H1 (cell line): ENCODE measurements at regions not wholly inside any gene's neighbourhood (a gene's known extent, or its start where the extent isn't known, plus 50 kb on each side); places are given as distances from the start of the nearest gene placed in this dataset.

Experiments used
- CTCF ChIA-PET: fragments of 300-600 bp; sonication (Branson Sonifier 250); formaldehyde crosslinking; loops from one replicate; lab custom pipeline; 2021; ENCODE audit not compliant: partially characterized antibody; lab: Charles Lee
- POLR2A ChIA-PET: fragments of 300-600 bp; sonication (Branson Sonifier 250); formaldehyde crosslinking; loops from one replicate; lab custom pipeline; 2021; ENCODE audit warnings: inconsistent platforms; ENCODE audit not compliant: partially characterized antibody; lab: Charles Lee
- DNase-seq, 2 experiments: peaks; one replicate each; pipeline versions ENCODE4 v3.0.0 to v3.0.0-alpha.2; 2010 to 2022; ENCODE audit warnings: low spot score in 2 of 2, low read depth in 1 of 2, mixed read lengths in 1 of 2
- FAIRE-seq: peaks from 2 replicates; lab custom pipeline; 2011; peaks lifted over from hg19 to GRCh38; lab: Jason Lieb, UNC
- H2AFZ ChIP-seq: 2 replicates; pipeline ENCODE4 v1.8.1; 2012; ENCODE audit warnings: low read length, inconsistent platforms
- H2AK5ac ChIP-seq: 2 replicates; pipeline ENCODE4 v1.6.1; 2013; ENCODE audit warnings: low read depth, low read length
- H2BK120ac ChIP-seq: replicated peaks from 2 replicates; pipeline ENCODE3; 2013; ENCODE audit warnings: low read depth, low read length, inconsistent platforms
- H2BK12ac ChIP-seq: 2 replicates; pipeline ENCODE4 v1.6.1; 2013; ENCODE audit warnings: low read depth, low read length
- H2BK15ac ChIP-seq: 2 replicates; pipeline ENCODE4 v1.6.1; 2013; ENCODE audit warnings: low read length
- H2BK20ac ChIP-seq: 2 replicates; pipeline ENCODE4 v1.6.1; 2013; ENCODE audit warnings: low read length
- H2BK5ac ChIP-seq: 2 replicates; pipeline ENCODE4 v1.6.1; 2013; ENCODE audit warnings: low read depth, low read length
- H3K14ac ChIP-seq: 2 replicates; pipeline ENCODE4 v1.6.1; 2013; ENCODE audit warnings: inconsistent platforms; ENCODE audit not compliant: insufficient read length
- H3K18ac ChIP-seq: 2 replicates; pipeline ENCODE4 v1.6.1; 2013; ENCODE audit warnings: low read length; ENCODE audit errors: extremely low read depth
- H3K23ac ChIP-seq: 2 replicates; pipeline ENCODE4 v1.6.1; 2013; ENCODE audit warnings: inconsistent platforms; ENCODE audit not compliant: insufficient read length
- H3K23me2 ChIP-seq: 2 replicates; pipeline ENCODE4 v1.6.1; 2013; ENCODE audit warnings: low read depth, low read length
- H3K27ac ChIP-seq: 2 replicates; pipeline ENCODE4 v1.6.1; 2011; ENCODE audit warnings: low read depth, low read length, inconsistent platforms
- H3K27me3 ChIP-seq, 4 experiments: replicated peaks in 1 of 4; 1 replicate in 1 of 4; 2 replicates in 3 of 4; pipeline versions ENCODE4 v1.6.1 to v1.8.1; 2011 to 2013; ENCODE audit warnings: low read length in 3 of 4, mild to moderate bottlenecking in 3 of 4, inconsistent platforms in 2 of 4, mixed read lengths in 2 of 4, moderate library complexity in 1 of 4; ENCODE audit not compliant: control insufficient read depth in 3 of 4, insufficient read depth in 3 of 4; ENCODE audit errors: extremely low read depth in 1 of 4
- H3K36me3 ChIP-seq, 4 experiments: 2 replicates each; pipeline versions ENCODE4 v1.6.1 to v1.8.1; 2011 to 2013; ENCODE audit warnings: mild to moderate bottlenecking in 4 of 4, low read length in 3 of 4, moderate library complexity in 2 of 4, control low read depth in 1 of 4, inconsistent platforms in 1 of 4; ENCODE audit not compliant: insufficient read depth in 4 of 4, control insufficient read depth in 2 of 4
- H3K4ac ChIP-seq: replicated peaks from 2 replicates; pipeline ENCODE3; 2013; ENCODE audit warnings: low read length, low read depth, mixed read lengths, inconsistent platforms; ENCODE audit not compliant: insufficient read length
- H3K4me1 ChIP-seq, 4 experiments: replicated peaks in 1 of 4; 1 replicate in 1 of 4; 2 replicates in 3 of 4; pipeline versions ENCODE4 v1.6.1 to v1.8.1; 2011 to 2013; ENCODE audit warnings: low read length in 3 of 4, inconsistent platforms in 2 of 4, mixed read lengths in 1 of 4; ENCODE audit not compliant: insufficient read depth in 4 of 4, control insufficient read depth in 3 of 4
- H3K4me2 ChIP-seq, 2 experiments: 2 replicates each; pipeline versions ENCODE4 v1.6.1 to v1.8.1; 2011 to 2013; ENCODE audit warnings: low read depth in 2 of 2, low read length in 2 of 2, control low read depth in 1 of 2, inconsistent platforms in 1 of 2, mild to moderate bottlenecking in 1 of 2; ENCODE audit not compliant: insufficient read depth in 1 of 2
- H3K4me3 ChIP-seq, 4 experiments: fragments of 200-600, 300-600 bp in 1 of 4; sonication (generic), shearing (Covaris generic), sonication (Bioruptor Twin) in 1 of 4; 2 replicates each; pipeline versions ENCODE4 v1.5.1 to v1.8.1; 2011 to 2016; ENCODE audit warnings: low read length in 4 of 4, low read depth in 3 of 4, control low read depth in 2 of 4, inconsistent platforms in 2 of 4, mild to moderate bottlenecking in 2 of 4, mixed read lengths in 1 of 4, moderate library complexity in 1 of 4; ENCODE audit not compliant: insufficient read depth in 2 of 4; ENCODE audit errors: extremely low read depth in 1 of 4
- H3K56ac ChIP-seq: replicated peaks from 2 replicates; pipeline ENCODE3; 2013; ENCODE audit warnings: low read depth, mild to moderate bottlenecking, mixed read lengths, low read length, inconsistent platforms; ENCODE audit not compliant: insufficient read length
- H3K79me1 ChIP-seq: 2 replicates; pipeline ENCODE4 v1.6.1; 2013; ENCODE audit warnings: low read depth, low read length, control low read depth
- H3K79me2 ChIP-seq, 2 experiments: 2 replicates each; pipeline versions ENCODE4 v1.6.1 to v1.8.1; 2012 to 2013; ENCODE audit warnings: low read length in 2 of 2, mild to moderate bottlenecking in 2 of 2, inconsistent platforms in 1 of 2; ENCODE audit not compliant: insufficient read depth in 2 of 2, control insufficient read depth in 1 of 2
- H3K9ac ChIP-seq, 4 experiments: replicated peaks in 1 of 4; 1 replicate in 1 of 4; 2 replicates in 3 of 4; pipeline versions ENCODE4 v1.6.1 to v1.8.1; 2011 to 2013; ENCODE audit warnings: low read depth in 3 of 4, low read length in 3 of 4, control low read depth in 2 of 4, mild to moderate bottlenecking in 2 of 4, moderate library complexity in 2 of 4, inconsistent platforms in 1 of 4; ENCODE audit errors: extremely low read depth in 1 of 4
- H3K9me3 ChIP-seq, 2 experiments: 2 replicates each; pipeline versions ENCODE4 v1.6.1 to v1.8.1; 2012 to 2013; ENCODE audit warnings: mild to moderate bottlenecking in 2 of 2, moderate library complexity in 2 of 2, control low read depth in 1 of 2, inconsistent platforms in 1 of 2, low read depth in 1 of 2, low read length in 1 of 2, mixed read lengths in 1 of 2; ENCODE audit not compliant: insufficient read depth in 2 of 2
- H4K20me1 ChIP-seq, 2 experiments: replicated peaks in 1 of 2; 2 replicates each; pipeline versions ENCODE3 to v1.8.1; 2011 to 2013; ENCODE audit warnings: inconsistent platforms in 2 of 2, low read length in 2 of 2, mild to moderate bottlenecking in 1 of 2; ENCODE audit not compliant: insufficient read depth in 2 of 2, control insufficient read depth in 1 of 2
- H4K5ac ChIP-seq: 2 replicates; pipeline ENCODE4 v1.6.1; 2013; ENCODE audit warnings: low read length, low read depth, mixed read lengths, inconsistent platforms; ENCODE audit not compliant: insufficient read length
- H4K8ac ChIP-seq: 2 replicates; pipeline ENCODE4 v1.8.0; 2013; ENCODE audit warnings: mild to moderate bottlenecking, moderate library complexity, low read length, inconsistent platforms; ENCODE audit not compliant: insufficient read depth; ENCODE audit errors: extremely low read depth
- H4K91ac ChIP-seq: replicated peaks from 2 replicates; pipeline ENCODE3; 2013; ENCODE audit warnings: low read length, mixed read lengths, inconsistent platforms; ENCODE audit not compliant: insufficient read length
- CBX5 ChIP-seq: fragments of 300-800, 300-1000 bp; sonication (generic); IDR thresholded peaks from 2 replicates; pipeline ENCODE4 v1.7.1; 2016; ENCODE audit warnings: antibody characterized with exemption, low read length, low read depth
- CHD1 ChIP-seq: IDR thresholded peaks from 2 replicates; pipeline ENCODE4 v1.6.1; 2012; ENCODE audit warnings: low read depth, low read length, improper control_type of control experiment
- CREB1 ChIP-seq: IDR thresholded peaks from 2 replicates; pipeline ENCODE4 v1.6.1; 2012; ENCODE audit warnings: inconsistent platforms
- EZH2 ChIP-seq: fragments of 200-600 bp; sonication (generic); IDR thresholded peaks from 2 replicates; pipeline ENCODE4 v1.7.1; 2012; ENCODE audit warnings: low read depth, mild to moderate bottlenecking, moderate library complexity, low read length, inconsistent platforms; ENCODE audit not compliant: severe bottlenecking
- GTF2F1 ChIP-seq: IDR thresholded peaks from 2 replicates; pipeline ENCODE4 v1.6.1; 2012; ENCODE audit warnings: low read depth, low read length, improper control_type of control experiment, borderline replicate concordance
- HDAC6 ChIP-seq: IDR thresholded peaks from one replicate; pipeline ENCODE4 v1.7.1; 2012; ENCODE audit warnings: low read depth, mild to moderate bottlenecking, inconsistent platforms, low read length, moderate library complexity
- JUN ChIP-seq: IDR thresholded peaks from 2 replicates; pipeline ENCODE4 v1.6.1; 2011; ENCODE audit warnings: low read depth, mild to moderate bottlenecking, improper control_type of control experiment, low read length
- POU5F1 ChIP-seq: IDR thresholded peaks from 2 replicates; pipeline ENCODE4 v1.6.1; 2011; ENCODE audit warnings: low read depth, mild to moderate bottlenecking, low read length, moderate library complexity
- RAD21 ChIP-seq, 2 experiments: IDR thresholded peaks in 1 of 2; conservative IDR thresholded peaks in 1 of 2; 2 replicates each; pipeline ENCODE4 v1.6.1; 2011; ENCODE audit warnings: low read depth in 2 of 2, low read length in 2 of 2, improper control_type of control experiment in 1 of 2, inconsistent platforms in 1 of 2, mild to moderate bottlenecking in 1 of 2, moderate library complexity in 1 of 2
- SAP30 ChIP-seq: fragments of 300-600 bp; sonication (generic); IDR thresholded peaks from 2 replicates; pipeline ENCODE4 v1.7.1; 2012; ENCODE audit warnings: low read length, moderate library complexity, mild to moderate bottlenecking, inconsistent platforms; ENCODE audit not compliant: insufficient read depth, insufficient replicate concordance
- SUZ12 ChIP-seq: fragments of 200-600 bp; sonication (generic); IDR thresholded peaks from 2 replicates; pipeline ENCODE4 v1.6.1; 2012; ENCODE audit warnings: mild to moderate bottlenecking, inconsistent platforms, low read length, moderate library complexity, mixed read lengths
- TAF7 ChIP-seq: optimal IDR thresholded peaks from 2 replicates; pipeline ENCODE3; 2011; ENCODE audit warnings: low read depth, mild to moderate bottlenecking, inconsistent platforms, low read length, moderate library complexity, borderline replicate concordance
- WGBS, 2 experiments: shearing (Covaris generic) in 1 of 2; methylation state at CpG; one replicate each; pipeline versions ENCODE4 v1.1.6 to v1.1.7; 2013 to 2015; ENCODE audit warnings: low lambda C conversion rate in 2 of 2, mixed read lengths in 2 of 2, inconsistent platforms in 1 of 2, low coverage in 1 of 2, missing lambda C conversion rate in 1 of 2; ENCODE audit not compliant: insufficient replicate concordance in 2 of 2, insufficient coverage in 1 of 2, insufficient read length in 1 of 2; ENCODE audit errors: extremely low coverage in 1 of 2, missing lambda C conversion rate in 1 of 2; 5-methylcytosine and 5-hydroxymethylcytosine counted together
- TF ChIP-seq, protein P1 (sequence below): IDR thresholded peaks from 2 replicates; pipeline ENCODE4 v1.6.1; 2012; ENCODE audit warnings: inconsistent platforms
- TF ChIP-seq, protein P2 (sequence below): IDR thresholded peaks from 2 replicates; pipeline ENCODE4 v1.6.1; 2011; ENCODE audit warnings: low read length, improper control_type of control experiment

DNA sequence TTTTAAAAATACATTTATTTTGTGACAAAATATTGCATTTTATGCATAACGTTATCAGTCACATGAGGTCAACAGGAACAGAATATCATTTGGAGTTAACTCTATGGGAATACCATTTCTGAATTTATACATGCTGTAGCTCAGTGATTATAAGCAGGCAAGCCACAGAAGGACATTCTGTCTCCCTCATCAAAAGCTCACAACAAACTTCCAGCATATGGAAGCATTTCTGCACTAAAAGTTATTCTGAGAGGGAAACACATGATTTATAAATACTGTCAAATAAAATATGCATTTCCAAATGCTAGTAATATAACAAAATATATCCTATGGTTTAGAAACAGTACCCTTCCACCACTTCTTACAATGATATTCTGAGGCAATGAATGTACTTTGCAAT lies 854.1 kb upstream of the B3GALT2 start:
- no peak overlapping the region for H4K5ac ChIP-seq
- FAIRE-seq (no peak), DNase-seq (no peak)
- CTCF ChIA-PET: no interaction called here
- H3K4me2 ChIP-seq: no peak overlapping the region
- no peak overlapping the region for H2AK5ac ChIP-seq
- no peak overlapping the region for H3K4ac ChIP-seq
- H2BK5ac ChIP-seq: no peak overlapping the region
- H3K36me3 ChIP-seq: no peaks in the 10 kb centered on the region
- H2BK120ac ChIP-seq: no peak overlapping the region
- no peak overlapping the region for H3K4me3 ChIP-seq
- H2AFZ ChIP-seq: no peak overlapping the region
- H2BK20ac ChIP-seq: no peak overlapping the region
- H2BK15ac ChIP-seq: no peak overlapping the region
- H3K23ac ChIP-seq: no peak overlapping the region
- H4K8ac ChIP-seq: no peak overlapping the region
- no peaks in the 10 kb centered on the region for H3K79me1 ChIP-seq
- H4K20me1 ChIP-seq: no peaks in the 10 kb centered on the region
- no peak overlapping the region for H3K56ac ChIP-seq
- no peak overlapping the region for H3K14ac ChIP-seq
- H2BK12ac ChIP-seq: no peak overlapping the region
- no peaks in the 10 kb centered on the region for H3K9me3 ChIP-seq
- no peaks in the 10 kb centered on the region for H3K23me2 ChIP-seq
- no peak overlapping the region for H4K91ac ChIP-seq
- no peaks in the 10 kb centered on the region for H3K79me2 ChIP-seq
- POLR2A ChIA-PET: no interaction called here
- H3K4me1 ChIP-seq: no peaks in the 10 kb centered on the region
- no peak overlapping the region for H3K9ac ChIP-seq
- 93% methylated on average over 1 of the region's 1 CpG; no CpG with 5 or more reads in 1 of the 2 experiments for WGBS, 2 experiments
- no peaks in the 10 kb centered on the region for H3K27me3 ChIP-seq
- no peak overlapping the region for H3K18ac ChIP-seq
- H3K27ac ChIP-seq: no peak overlapping the region
- TF ChIP-seq, protein P1, sequence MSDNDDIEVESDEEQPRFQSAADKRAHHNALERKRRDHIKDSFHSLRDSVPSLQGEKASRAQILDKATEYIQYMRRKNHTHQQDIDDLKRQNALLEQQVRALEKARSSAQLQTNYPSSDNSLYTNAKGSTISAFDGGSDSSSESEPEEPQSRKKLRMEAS: no peak
- TF ChIP-seq TAF7 (no peak), GTF2F1 (no peak), POU5F1 (no peak), CHD1 (no peak), CREB1 (no peak), SAP30 (no peak), CBX5 (no peak), RAD21 (IDR thresholded peaks at IDR 0.05 in 1 of 2, conservative IDR thresholded peaks at IDR 0.05 in 1 of 2; ENCODE audit: low read depth in 2 of 2, low read length in 2 of 2) (no peak), EZH2 (no peak), HDAC6 (no peak), JUN (no peak), SUZ12 (no peak)
- TF ChIP-seq, protein P2, sequence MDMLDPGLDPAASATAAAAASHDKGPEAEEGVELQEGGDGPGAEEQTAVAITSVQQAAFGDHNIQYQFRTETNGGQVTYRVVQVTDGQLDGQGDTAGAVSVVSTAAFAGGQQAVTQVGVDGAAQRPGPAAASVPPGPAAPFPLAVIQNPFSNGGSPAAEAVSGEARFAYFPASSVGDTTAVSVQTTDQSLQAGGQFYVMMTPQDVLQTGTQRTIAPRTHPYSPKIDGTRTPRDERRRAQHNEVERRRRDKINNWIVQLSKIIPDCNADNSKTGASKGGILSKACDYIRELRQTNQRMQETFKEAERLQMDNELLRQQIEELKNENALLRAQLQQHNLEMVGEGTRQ: no peak
